B cell (primary cell): ENCODE measurements at regions not wholly inside any gene's neighbourhood (a gene's known extent, or its start where the extent isn't known, plus 50 kb on each side); places are given as distances from the start of the nearest gene placed in this dataset.

Experiments
- ATAC-seq: fragments of 200-7000 bp; cut with Tn5 transposase; one replicate; pipeline ENCODE4 v1.10.0; 2021; ENCODE audit warnings: low read depth, mild to moderate bottlenecking, moderate number of reproducible peaks, moderate library complexity
- CTCF ChIA-PET: fragments of 350-600 bp; sonication (Branson Sonifier 250); formaldehyde crosslinking; loops from one replicate; lab custom pipeline; 2021; ENCODE audit warnings: antibody characterized with exemption, inconsistent platforms; lab: Charles Lee
- POLR2A ChIA-PET: fragments of 350-600 bp; sonication (Branson Sonifier 250); formaldehyde crosslinking; loops from one replicate; lab custom pipeline; 2021; ENCODE audit warnings: antibody characterized with exemption; lab: Charles Lee
- DNase-seq: peaks from one replicate; pipeline ENCODE4 v3.0.0; 2013
- H2AFZ ChIP-seq: 2 replicates; pipeline ENCODE4 v1.6.1; 2012; ENCODE audit warnings: mild to moderate bottlenecking, low read depth, low read length; ENCODE audit not compliant: insufficient read depth, poor library complexity, severe bottlenecking
- H3K27ac ChIP-seq, 2 donors: 1 replicate in 1 of 2; 2 replicates in 1 of 2; pipeline ENCODE4 v1.5.1; 2012 to 2013; ENCODE audit warnings: low read length in 2 of 2, mild to moderate bottlenecking in 2 of 2, moderate library complexity in 1 of 2
- H3K27me3 ChIP-seq, 4 experiments: fragments of 200-600 bp in 1 of 4; sonication (generic) in 1 of 4; replicated peaks in 1 of 4; 1 replicate in 2 of 4; 2 replicates in 2 of 4; pipeline versions ENCODE4 v1.6.1 to v1.7.0; 2013 to 2016; ENCODE audit warnings: low read length in 3 of 4, mild to moderate bottlenecking in 2 of 4, mixed read lengths in 1 of 4, moderate library complexity in 1 of 4; ENCODE audit not compliant: insufficient read depth in 4 of 4, control insufficient read depth in 3 of 4; ENCODE audit errors: control extremely low read depth in 1 of 4
- H3K36me3 ChIP-seq, 2 experiments: replicated peaks in 1 of 2; 1 replicate in 1 of 2; 2 replicates in 1 of 2; pipeline versions ENCODE4 v1.6.1 to v1.7.1; 2013; ENCODE audit warnings: low read length in 1 of 2; ENCODE audit not compliant: insufficient read depth in 2 of 2, control insufficient read depth in 1 of 2; ENCODE audit errors: control extremely low read depth in 1 of 2, extremely low read depth in 1 of 2
- H3K4me1 ChIP-seq, 2 donors: fragments of 200-600 bp in 1 of 2; sonication (generic) in 1 of 2; 1 replicate in 1 of 2; 2 replicates in 1 of 2; pipeline versions ENCODE4 v1.5.1 to v1.6.1; 2013 to 2017; ENCODE audit warnings: low read length in 2 of 2; ENCODE audit not compliant: control insufficient read depth in 2 of 2, insufficient read depth in 2 of 2
- H3K4me2 ChIP-seq: replicated peaks from 2 replicates; pipeline ENCODE3; 2012; ENCODE audit warnings: mild to moderate bottlenecking, low read depth, low read length; ENCODE audit not compliant: poor library complexity, severe bottlenecking
- H3K4me3 ChIP-seq, 5 experiments: fragments of 200-600 bp in 1 of 5; sonication (generic) in 1 of 5; 1 replicate in 3 of 5; 2 replicates in 2 of 5; pipeline versions ENCODE4 v1.5.1 to v1.7.0; 2011 to 2016; ENCODE audit warnings: low read length in 4 of 5, mild to moderate bottlenecking in 4 of 5, low read depth in 2 of 5, control low read depth in 1 of 5, moderate library complexity in 1 of 5; ENCODE audit not compliant: insufficient read depth in 1 of 5; ENCODE audit errors: control extremely low read depth in 1 of 5, extremely low read depth in 1 of 5
- H3K79me2 ChIP-seq: fragments of 200-600 bp; sonication (generic); one replicate; pipeline ENCODE4 v1.6.0; 2016; ENCODE audit warnings: low read length; ENCODE audit not compliant: control insufficient read depth, insufficient read depth
- H3K9ac ChIP-seq: fragments of 200-600 bp; sonication (generic); 2 replicates; pipeline ENCODE4 v1.6.1; 2017; ENCODE audit warnings: mild to moderate bottlenecking, low read length, moderate library complexity
- H3K9me3 ChIP-seq, 3 donors: one replicate each; pipeline versions ENCODE4 v1.6.1 to v1.7.1; 2013; ENCODE audit warnings: low read length in 2 of 3; ENCODE audit not compliant: control insufficient read depth in 2 of 3, insufficient read depth in 1 of 3; ENCODE audit errors: control extremely low read depth in 1 of 3
- H4K20me1 ChIP-seq: 2 replicates; pipeline ENCODE4 v1.6.0; 2012; ENCODE audit warnings: mild to moderate bottlenecking, low read length; ENCODE audit not compliant: insufficient read depth, control insufficient read depth, poor library complexity, severe bottlenecking
- H3K27ac Mint-ChIP-seq: one replicate; pipeline ENCODE4 v1.8.0; 2021; ENCODE audit warnings: mixed read lengths
- H3K27me3 Mint-ChIP-seq: one replicate; pipeline ENCODE4 v1.8.0; 2021; ENCODE audit warnings: mixed read lengths
- H3K4me1 Mint-ChIP-seq: one replicate; pipeline ENCODE4 v1.8.0; 2021; ENCODE audit warnings: mixed read lengths
- H3K4me3 Mint-ChIP-seq: one replicate; pipeline ENCODE4 v1.8.0; 2021; ENCODE audit warnings: mixed read lengths
- H3K9me3 Mint-ChIP-seq: one replicate; pipeline ENCODE4 v1.8.0; 2022; ENCODE audit warnings: mixed read lengths; ENCODE audit not compliant: insufficient read depth
- EZH2 ChIP-seq: IDR thresholded peaks from 2 replicates; pipeline ENCODE4 v1.6.1; 2012; ENCODE audit warnings: borderline replicate concordance, low read depth, mild to moderate bottlenecking, moderate library complexity, low read length; ENCODE audit not compliant: insufficient read depth, poor library complexity, severe bottlenecking
- WGBS: methylation state at CpG from one replicate; pipeline ENCODE4 v1.1.5; 2013; ENCODE audit warnings: missing lambda C conversion rate; ENCODE audit not compliant: insufficient coverage; 5-methylcytosine and 5-hydroxymethylcytosine counted together
- intact Hi-C: fragments of 100-400 bp; cut with micrococcal nuclease; formaldehyde crosslinking; loops from one replicate; pipeline ENCODE4 v1.10.0; 2022
- TF ChIP-seq, protein P1 (sequence below): fragments of 200-600 bp; IDR thresholded peaks from one replicate; pipeline ENCODE4 v1.8.0; 2022; ENCODE audit warnings: antibody characterized with exemption, mild to moderate bottlenecking

DNA sequence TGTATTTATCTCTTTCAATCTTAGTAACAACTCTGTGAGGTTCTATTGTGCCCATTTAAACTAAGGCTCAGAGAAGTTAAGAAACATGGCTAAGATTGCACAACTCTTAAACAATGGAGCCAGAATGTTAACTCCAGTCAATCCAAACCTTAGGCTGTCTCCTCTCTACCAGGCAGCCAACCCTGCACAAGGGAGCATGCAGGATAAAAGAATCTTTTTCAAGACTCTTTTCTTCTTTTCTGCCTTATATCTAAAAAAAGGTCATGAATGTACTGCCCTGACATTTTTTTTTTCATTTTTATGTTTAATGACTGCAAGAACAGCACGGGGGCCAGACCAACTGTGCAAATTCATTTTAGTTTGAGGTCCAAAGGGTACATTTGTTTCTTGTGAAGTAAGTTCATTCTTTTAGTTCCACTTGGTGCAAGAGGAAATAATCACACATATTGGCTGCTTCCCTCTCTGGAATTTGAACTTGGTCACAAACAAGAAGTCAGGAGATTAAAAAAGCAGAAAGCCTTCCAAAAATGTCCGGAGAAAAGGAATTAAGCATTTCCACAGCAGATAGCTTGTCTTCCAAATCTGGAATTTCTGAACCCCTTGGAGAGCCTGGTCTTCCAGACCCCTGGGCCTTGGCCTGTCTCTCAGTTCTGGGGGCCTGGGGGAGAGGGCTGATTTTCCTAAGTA lies 96.0 kb upstream of the RIOK3 start:
- Mint-ChIP-seq H3K4me1 (peaks cover 35% of the 10 kb centered on the region), H3K9me3 (no peaks in the 10 kb centered on the region), H3K27ac (no peak overlapping the region), H3K27me3 (no peaks in the 10 kb centered on the region), H3K4me3 (no peak overlapping the region)
- Histone ChIP-seq H3K27ac (no peak overlapping the region), H3K36me3 (peaks cover 0 to 10% of the 10 kb centered on the region in 2 experiments), H2AFZ (no peak overlapping the region), H3K4me1 (peaks cover 17 to 24% of the 10 kb centered on the region in 2 donors), H3K4me2 (no peak overlapping the region), H3K9ac (no peak overlapping the region), H3K9me3 (peaks cover 0 to 5% (median 0%) of the 10 kb centered on the region in 3 donors), H3K79me2 (no peaks in the 10 kb centered on the region), H3K4me3 (no peak overlapping the region), H4K20me1 (no peaks in the 10 kb centered on the region), H3K27me3 (no peaks in the 10 kb centered on the region)
- TF ChIP-seq EZH2, result no peak
- TF ChIP-seq, protein P1, sequence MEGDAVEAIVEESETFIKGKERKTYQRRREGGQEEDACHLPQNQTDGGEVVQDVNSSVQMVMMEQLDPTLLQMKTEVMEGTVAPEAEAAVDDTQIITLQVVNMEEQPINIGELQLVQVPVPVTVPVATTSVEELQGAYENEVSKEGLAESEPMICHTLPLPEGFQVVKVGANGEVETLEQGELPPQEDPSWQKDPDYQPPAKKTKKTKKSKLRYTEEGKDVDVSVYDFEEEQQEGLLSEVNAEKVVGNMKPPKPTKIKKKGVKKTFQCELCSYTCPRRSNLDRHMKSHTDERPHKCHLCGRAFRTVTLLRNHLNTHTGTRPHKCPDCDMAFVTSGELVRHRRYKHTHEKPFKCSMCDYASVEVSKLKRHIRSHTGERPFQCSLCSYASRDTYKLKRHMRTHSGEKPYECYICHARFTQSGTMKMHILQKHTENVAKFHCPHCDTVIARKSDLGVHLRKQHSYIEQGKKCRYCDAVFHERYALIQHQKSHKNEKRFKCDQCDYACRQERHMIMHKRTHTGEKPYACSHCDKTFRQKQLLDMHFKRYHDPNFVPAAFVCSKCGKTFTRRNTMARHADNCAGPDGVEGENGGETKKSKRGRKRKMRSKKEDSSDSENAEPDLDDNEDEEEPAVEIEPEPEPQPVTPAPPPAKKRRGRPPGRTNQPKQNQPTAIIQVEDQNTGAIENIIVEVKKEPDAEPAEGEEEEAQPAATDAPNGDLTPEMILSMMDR, result no peak
- intact Hi-C loops, result loop anchor here (5.0 to 10.0 kb wide), 2 partner anchors 148 to 335 kb away; partner anchors contain the start of gene RMC1
- ChIA-PET POLR2A (interaction anchor here (1.5 kb wide), 1 partner anchor 221 kb away, joined by 5 read pairs; no protein-coding TSS in a partner anchor), CTCF (interaction anchor here (11.5 kb wide), 1 partner anchor 225 kb away, joined by 182 read pairs; the partner anchor contains the start of gene CABLES1)
- no CpG with 5 or more reads among the region's 2 CpGs for WGBS
- no peak for DNase-seq
- ATAC-seq, result no peak
